HG03139 (cell line): ENCODE measurements at regions not wholly inside any gene's neighbourhood (a gene's known extent, or its start where the extent isn't known, plus 50 kb on each side); places are given as distances from the start of the nearest gene placed in this dataset.
"Not testable (repeated sequence)": the region's sequence is repeated elsewhere in the genome, so short reads cannot be mapped to it uniquely, and the experiment has no call there.

ENCODE experiments used
- ATAC-seq: cut with Tn5 transposase; IDR thresholded peaks from one replicate; pipeline ENCODE4 v1.9.1; 2021; ENCODE audit not compliant: unreplicated experiment

- no peak for ATAC-seq
These were observed 418.2 kb upstream of the ZEB2 start for GRCh38 chr2:144937910-144938709.

DNA sequence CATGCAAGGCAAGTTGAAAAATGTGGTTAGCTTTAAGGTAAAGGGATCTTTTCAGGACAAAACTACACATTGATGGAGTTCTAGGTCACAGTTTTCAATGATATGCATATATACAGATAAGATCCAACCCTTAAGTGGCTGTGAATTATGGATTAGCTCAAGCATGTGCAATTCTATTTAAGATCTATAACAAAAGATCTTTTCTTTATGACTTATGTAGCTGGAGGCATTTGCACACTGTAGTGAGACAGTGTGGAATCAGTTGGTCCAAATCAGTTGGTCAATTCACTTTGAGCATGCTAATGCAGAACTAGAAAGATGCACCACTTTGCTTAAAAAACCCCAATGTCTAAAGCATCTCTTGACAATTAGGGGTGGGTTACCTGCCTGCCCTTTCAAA lies 417.1 kb upstream of the ZEB2 start:
- ATAC-seq: no peak

DNA sequence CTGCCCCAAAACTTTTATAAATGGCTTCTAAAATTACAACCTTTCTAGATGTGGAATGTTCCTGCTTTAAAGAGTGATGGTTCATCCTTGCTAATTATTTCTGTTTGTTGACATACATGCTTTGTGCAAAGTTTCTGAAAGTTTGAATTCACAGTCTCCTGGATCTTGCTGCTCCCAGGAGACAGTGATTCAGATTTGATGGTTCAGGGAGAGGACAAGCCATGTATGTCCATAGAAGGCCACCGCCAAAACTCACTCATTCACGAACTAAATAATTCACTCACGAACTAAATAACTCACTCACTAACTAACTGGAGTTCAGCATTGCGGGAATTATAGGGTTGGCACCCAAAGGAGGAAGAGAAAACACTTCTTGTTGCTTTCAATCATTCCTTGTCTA lies 416.5 kb upstream of the ZEB2 start:
- ATAC-seq: no peak

GRCh38 chr2:144935736-144936135 lies 415.8 kb upstream of the ZEB2 start:
- no peak for ATAC-seq

GRCh38 chr2:144935191-144935590 lies 415.3 kb upstream of the ZEB2 start:
- no peak for ATAC-seq

- no peak for ATAC-seq
These were observed 412.0 kb upstream of the ZEB2 start for GRCh38 chr2:144931960-144932359.

DNA sequence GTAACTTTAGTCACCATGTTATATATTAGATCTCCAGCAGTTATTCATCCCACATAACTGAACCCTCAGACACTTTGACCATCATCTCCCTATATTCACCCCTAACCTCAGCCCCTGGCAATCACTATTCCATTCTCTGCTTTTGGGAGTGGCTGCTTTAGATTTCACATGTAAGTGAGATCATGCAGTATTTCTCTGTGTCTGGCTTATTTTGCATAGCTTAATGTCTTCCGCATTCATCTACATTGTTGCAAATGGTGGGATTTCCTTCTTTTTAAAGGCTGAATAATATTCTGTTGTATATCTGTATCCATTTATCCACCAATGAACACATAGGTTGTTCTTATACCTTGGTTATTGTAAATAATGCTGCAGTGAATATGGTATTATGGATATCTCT lies 411.6 kb upstream of the ZEB2 start:
- no peak for ATAC-seq

- ATAC-seq: no peak
These were observed 407.5 kb upstream of the ZEB2 start for GRCh38 chr2:144927429-144927828.

DNA sequence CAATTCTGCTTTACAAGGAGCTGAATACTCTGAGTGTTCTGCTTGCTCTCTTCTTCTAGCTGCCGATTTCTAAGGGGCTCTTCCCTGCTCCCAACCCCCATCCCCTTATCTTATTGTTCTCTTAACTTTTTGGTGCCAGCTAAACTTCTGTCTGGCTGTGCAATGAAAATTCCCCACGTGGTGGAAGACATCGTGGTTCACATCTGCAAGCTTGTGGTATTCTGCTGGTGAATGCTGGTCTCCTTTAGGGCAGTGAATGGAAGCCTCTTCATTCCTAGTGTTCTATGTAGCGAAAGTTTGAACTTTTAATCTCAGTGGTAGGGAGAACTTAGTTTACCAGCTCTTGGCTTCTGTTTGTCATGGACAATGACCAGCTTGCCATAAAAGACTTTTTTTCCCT lies 406.0 kb upstream of the ZEB2 start:
- ATAC-seq: no peak

- no peak for ATAC-seq
These were observed 404.9 kb upstream of the ZEB2 start for GRCh38 chr2:144924827-144925226.

- no peak for ATAC-seq
These were observed 402.6 kb upstream of the ZEB2 start for GRCh38 chr2:144922519-144922918.

- ATAC-seq: no peak
These were observed 401.0 kb upstream of the ZEB2 start for GRCh38 chr2:144920755-144921530.

DNA sequence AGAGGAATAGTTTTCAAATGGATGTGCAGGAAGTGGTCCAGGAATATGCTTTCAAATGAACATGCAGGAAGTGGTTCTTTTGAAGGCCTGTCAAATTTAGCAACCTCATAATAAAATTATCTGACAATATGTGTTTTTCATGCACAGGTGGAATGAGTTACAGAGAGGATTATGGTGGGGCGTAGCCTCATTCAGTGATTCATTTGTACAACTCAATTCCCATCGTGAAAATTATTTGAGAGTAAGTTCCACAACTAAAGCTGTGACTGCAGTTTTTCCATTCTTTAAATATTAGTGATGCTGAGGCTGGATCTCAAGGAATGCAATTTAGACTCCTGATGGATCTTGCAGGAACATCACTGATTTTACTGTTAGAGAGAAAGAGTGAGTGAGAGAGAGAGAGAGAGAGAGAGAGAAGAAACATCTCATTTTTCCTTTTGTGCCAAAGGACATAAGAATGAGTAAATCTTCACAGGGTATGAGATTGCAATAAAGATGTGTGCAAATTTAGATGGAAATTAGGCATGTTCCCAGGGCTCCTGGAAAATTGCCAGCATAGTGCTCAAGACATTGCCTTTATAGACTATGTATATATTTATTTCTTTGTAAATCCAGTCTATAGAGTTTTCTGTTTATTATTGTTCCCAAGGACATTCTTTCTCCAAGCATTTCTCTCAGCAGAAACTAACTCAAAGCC lies 394.9 kb upstream of the ZEB2 start:
- no peak for ATAC-seq

DNA sequence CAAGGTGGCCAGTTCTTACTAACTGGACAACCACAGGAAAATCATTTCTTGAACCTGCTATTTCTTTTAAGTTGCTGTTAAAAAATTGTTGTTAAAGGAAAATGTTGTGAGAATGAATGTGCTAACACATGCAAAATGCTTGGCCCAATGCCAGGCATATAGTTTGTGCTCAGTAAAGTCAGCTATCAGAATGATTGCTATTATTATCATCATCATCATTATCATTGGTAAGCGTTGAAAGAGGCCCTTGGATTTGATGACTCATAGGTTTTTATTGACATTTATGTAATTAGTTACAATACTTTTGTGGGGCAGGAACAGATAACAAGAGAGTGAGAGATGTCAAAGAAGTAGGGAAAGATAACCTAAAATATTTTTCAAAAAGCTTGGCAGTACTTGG lies 394.2 kb upstream of the ZEB2 start:
- no peak for ATAC-seq

DNA sequence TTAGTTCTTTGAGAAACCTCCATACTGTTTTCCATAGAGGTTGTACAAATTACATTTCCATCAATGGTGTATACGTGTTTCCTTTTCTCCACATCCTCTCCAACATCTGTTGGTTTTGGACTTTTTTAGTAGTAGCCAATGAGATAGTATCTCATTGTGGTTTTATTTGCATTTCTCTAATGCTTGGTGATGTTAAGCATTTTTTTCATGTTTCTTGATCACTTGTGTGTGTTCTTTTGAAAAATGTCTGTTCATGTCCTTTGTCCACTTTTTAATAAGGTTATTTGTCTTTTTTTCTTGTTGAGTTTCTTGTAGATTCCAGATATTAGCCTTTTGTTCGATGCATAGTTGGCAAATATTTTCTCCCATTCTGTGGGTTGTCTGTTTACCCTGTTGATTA lies 392.3 kb upstream of the ZEB2 start:
- ATAC-seq: no peak

GRCh38 chr2:144905956-144906355 lies 386.0 kb upstream of the ZEB2 start:
- no peak for ATAC-seq

DNA sequence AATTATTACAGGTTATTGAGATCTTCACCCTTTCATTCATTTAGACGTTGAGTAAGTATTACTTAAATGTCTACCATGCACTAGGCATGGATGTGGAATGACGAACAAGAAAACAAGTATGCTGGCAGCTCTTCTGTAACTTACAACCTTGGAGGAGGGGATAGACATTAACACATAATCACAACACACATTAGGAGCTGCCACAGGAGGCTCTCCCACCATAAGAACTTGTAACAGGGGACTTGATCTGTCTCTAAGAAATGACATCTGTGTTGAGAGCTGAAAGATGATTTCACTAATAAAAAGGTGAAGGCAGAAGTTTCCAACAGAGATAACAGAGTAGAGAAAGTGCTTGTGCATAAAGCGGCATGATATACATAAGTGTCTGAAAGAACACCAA lies 384.7 kb upstream of the ZEB2 start:
- no peak for ATAC-seq

DNA sequence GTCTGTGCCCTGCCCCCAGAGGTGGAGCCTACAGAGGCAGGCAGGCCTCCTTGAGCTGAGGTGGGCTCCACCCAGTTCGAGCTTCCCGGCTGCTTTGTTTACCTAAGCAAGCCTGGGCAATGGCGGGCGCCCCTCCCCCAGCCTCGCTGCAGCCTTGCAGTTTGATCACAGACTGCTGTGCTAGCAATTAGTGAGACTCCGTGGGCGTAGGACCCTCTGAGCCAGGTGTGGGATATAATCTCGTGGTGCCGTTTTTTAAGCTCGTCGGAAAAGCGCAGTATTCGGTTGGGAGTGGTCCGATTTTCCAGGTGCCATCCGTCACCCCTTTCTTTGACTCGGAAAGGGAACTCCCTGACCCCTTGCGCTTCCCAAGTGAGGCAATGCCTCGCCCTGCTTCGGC lies 383.1 kb upstream of the ZEB2 start:
- not testable (repeated sequence) for ATAC-seq

- not testable (repeated sequence) for ATAC-seq
These were observed 381.5 kb upstream of the ZEB2 start for GRCh38 chr2:144901386-144901785.

DNA sequence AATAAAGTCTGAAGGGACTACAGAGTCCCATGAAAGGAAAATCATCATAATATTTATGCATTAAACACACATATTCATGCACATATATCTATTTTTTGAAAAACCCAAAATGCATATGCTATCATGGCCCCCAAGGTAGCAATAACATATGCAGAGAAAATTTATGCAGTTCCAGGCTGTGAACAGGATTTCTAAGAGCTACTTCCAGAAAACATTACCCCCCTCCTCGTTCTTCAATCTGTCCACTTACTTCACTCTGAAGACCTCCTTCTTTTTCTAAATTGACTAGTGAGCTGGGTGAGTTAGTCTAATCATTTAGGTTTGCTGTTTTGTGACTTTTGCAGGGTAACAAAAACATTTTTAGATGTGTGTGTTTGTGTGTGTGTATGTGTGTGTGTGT lies 376.4 kb upstream of the ZEB2 start:
- no peak for ATAC-seq

- no peak for ATAC-seq
These were observed 375.0 kb upstream of the ZEB2 start for GRCh38 chr2:144894612-144895599.
